ENCODE measurements at regions not wholly inside any gene's neighbourhood (a gene's known extent, or its start where the extent isn't known, plus 50 kb on each side); places are given as distances from the start of the nearest gene placed in this dataset.

DNA sequence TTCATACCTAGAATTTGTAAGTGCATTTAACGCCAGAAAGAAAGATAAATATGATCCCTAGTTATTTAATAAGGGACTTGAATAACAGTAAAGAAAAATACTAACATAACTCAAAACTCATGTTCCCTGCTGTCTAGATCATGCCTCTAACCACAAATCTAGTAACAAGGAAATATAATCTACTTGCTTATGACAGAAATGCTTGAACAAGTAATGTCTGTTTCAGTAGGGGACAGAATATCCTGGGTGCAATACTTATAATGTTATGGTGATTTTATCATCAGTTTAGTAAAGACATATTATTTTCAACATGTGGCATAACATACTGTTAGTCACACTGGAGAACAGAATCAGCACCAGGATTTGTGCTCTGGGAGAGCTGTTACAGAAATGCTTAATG is 861.9 kb upstream of the SLITRK1 start:
- 45 to 91% (median 71%) methylated on average over 1 of the region's 1 CpG for WGBS, 5 donors
- TF ChIP-seq POLR2A (IDR thresholded peaks at IDR 0.05), result no peak
- TF ChIP-seq CTCF (IDR thresholded peaks at IDR 0.05 in 8 of 11, conservative IDR thresholded peaks at IDR 0.05 in 3 of 11), result no peak
- TF ChIP-seq POLR2AphosphoS5 (IDR thresholded peaks at IDR 0.05), result no peak
- intact Hi-C loops (cut with DNase I; ENCODE audit: low total_unique reads), result no loop called here

GRCh38 chr13:84741253-84741652 is 859.0 kb upstream of the SLITRK1 start:
- Histone ChIP-seq H3K27ac (no peak overlapping the region), H3K36me3 (no peaks in the 10 kb centered on the region), H3K4me3 (no peak overlapping the region), H3K9me3 (no peaks in the 10 kb centered on the region), H3K27me3 (replicated peaks in 1 of 7) (no peaks in the 10 kb centered on the region), H3K4me1 (no peaks in the 10 kb centered on the region)
- no peak for DNase-seq
- intact Hi-C loops (cut with DNase I; ENCODE audit: low total_unique reads), result no loop called here
- TF ChIP-seq POLR2A (IDR thresholded peaks at IDR 0.05) (no peak), CTCF (IDR thresholded peaks at IDR 0.05 in 8 of 11, conservative IDR thresholded peaks at IDR 0.05 in 3 of 11) (no peak), POLR2AphosphoS5 (IDR thresholded peaks at IDR 0.05) (no peak)

More for the DNA sequence above, 861.9 kb upstream of the SLITRK1 start:
- no peaks in the 10 kb centered on the region for H3K36me3 ChIP-seq
- H3K9me3 ChIP-seq, result no peaks in the 10 kb centered on the region
- H3K4me1 ChIP-seq, result no peaks in the 10 kb centered on the region
- H3K27me3 ChIP-seq (replicated peaks in 1 of 7), result no peaks in the 10 kb centered on the region
- DNase-seq, result no peak
- H3K4me3 ChIP-seq, result no peak overlapping the region
- H3K27ac ChIP-seq, result no peak overlapping the region

- Histone ChIP-seq H3K27ac (no peak overlapping the region), H3K4me3 (no peak overlapping the region), H3K9me3 (peaks cover 0 to 3% (median 0%) of the 10 kb centered on the region in 8 donors), H3K36me3 (no peaks in the 10 kb centered on the region), H3K27me3 (replicated peaks in 1 of 7) (no peaks in the 10 kb centered on the region), H3K4me1 (no peaks in the 10 kb centered on the region)
- WGBS, 5 donors, result 67 to 88% (median 78%) methylated on average over 2 of the region's 2 CpGs
- TF ChIP-seq POLR2A (IDR thresholded peaks at IDR 0.05) (no peak), CTCF (IDR thresholded peaks at IDR 0.05 in 8 of 11, conservative IDR thresholded peaks at IDR 0.05 in 3 of 11) (no peak), POLR2AphosphoS5 (IDR thresholded peaks at IDR 0.05) (no peak)
- intact Hi-C loops (cut with DNase I; ENCODE audit: low total_unique reads), result no loop called here
- DNase-seq, result no peak
Observed at GRCh38 chr13:84739021-84739420, 856.7 kb upstream of the SLITRK1 start.

DNA sequence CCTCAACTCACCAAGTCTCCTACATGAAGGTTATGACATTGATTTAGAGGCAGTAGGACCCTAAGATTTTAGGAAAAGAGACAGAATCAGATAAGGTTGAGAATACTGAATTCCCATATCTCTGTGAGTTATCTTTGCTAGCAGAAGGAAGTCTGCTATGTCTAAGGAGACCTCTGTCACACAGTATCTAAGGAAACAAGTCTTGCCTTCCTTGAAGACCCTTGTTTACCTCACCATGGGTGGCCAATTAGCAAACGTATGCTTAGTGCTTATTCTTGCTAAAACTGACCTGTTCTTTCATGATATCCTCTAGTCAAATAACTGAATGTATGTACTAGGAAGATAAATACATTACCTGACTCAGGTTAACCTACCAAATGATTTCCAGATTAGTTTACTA is 855.4 kb upstream of the SLITRK1 start:
- intact Hi-C loops (cut with DNase I; ENCODE audit: low total_unique reads), result no loop called here
- WGBS, 5 donors, result 23 to 32% (median 25%) methylated on average over 1 of the region's 1 CpG
- no peak for TF ChIP-seq CTCF (IDR thresholded peaks at IDR 0.05 in 8 of 11, conservative IDR thresholded peaks at IDR 0.05 in 3 of 11)
- no peak for TF ChIP-seq POLR2AphosphoS5 (IDR thresholded peaks at IDR 0.05)
- TF ChIP-seq POLR2A (IDR thresholded peaks at IDR 0.05), result no peak

More for the DNA sequence above, 855.4 kb upstream of the SLITRK1 start:
- Histone ChIP-seq H3K27me3 (replicated peaks in 1 of 7) (no peaks in the 10 kb centered on the region), H3K27ac (no peak overlapping the region), H3K9me3 (peaks cover 0 to 3% (median 0%) of the 10 kb centered on the region in 8 donors), H3K4me3 (no peak overlapping the region), H3K4me1 (no peaks in the 10 kb centered on the region), H3K36me3 (no peaks in the 10 kb centered on the region)
- DNase-seq, result no peak
